Stimulated activated naive CD4-positive, alpha-beta T cell treated with Interleukin-2 at 50 U/mL for 16 hours (primary cell): ENCODE measurements at regions not wholly inside any gene's neighbourhood (a gene's known extent, or its start where the extent isn't known, plus 50 kb on each side); places are given as distances from the start of the nearest gene placed in this dataset.

Experiments used
- DNase-seq: peaks from one replicate; lab custom pipeline; 2025; lab: John Stamatoyannopoulos, UW

DNA sequence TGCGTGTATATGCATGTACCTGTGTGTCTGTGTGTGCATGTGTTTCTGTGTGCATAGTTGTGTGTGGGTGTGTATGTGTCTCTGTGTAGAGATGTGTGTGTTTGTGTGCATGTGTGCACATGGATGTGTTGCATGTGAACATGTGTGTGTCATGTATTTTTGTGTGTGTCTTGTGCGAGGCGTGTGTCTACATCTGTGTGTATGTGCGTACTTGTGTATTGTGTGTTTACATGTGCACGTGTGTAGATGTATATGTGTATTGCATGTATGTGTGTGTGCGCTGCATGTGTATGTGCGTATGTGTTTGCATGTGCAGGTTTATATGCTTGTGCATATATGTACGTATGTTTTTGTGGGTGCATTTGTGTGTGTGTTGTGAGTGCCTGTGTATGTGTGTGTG is 735.2 kb downstream of the GALR1 start:
- DNase-seq: no peak

GRCh38 chr18:77985526-77986281 is 736.1 kb downstream of the GALR1 start:
- no peak for DNase-seq

DNA sequence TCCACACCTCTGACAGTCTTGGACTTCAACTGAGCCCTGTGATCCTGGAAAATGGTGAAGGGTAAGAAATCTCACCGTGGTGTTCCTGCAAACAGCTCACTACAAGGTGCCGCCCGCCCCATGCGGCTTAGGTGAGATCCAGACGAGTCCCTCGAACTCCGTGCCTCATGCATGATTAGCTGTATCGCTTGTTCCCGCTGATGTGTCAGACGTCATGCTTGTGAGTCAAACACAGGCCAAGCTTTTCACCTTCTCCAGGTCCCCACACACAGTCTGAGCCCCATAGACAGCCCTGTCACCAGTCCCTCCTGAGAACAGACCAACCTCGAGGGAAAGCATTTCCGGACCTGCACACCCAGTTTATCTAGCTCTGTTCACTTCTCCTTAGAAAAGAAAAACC is 740.5 kb downstream of the GALR1 start:
- no peak for DNase-seq

DNA sequence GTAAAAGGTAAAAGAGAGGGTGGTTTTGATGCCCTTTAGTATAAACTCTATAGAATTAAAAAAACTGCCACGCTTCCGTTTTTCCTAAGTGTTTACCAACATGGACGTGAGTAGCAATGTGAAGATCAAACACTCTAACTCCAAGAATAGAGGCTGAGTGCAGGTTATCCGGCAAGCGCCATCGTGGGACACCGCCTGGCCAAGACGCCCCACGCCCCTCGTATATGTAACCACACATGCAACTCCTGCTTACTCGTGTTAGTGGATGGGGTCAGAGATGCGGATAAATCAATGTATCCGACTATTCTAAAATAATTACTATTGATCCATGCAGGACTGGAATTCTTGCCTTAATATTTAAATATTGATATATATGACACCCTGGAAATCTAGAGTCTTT is 741.3 kb downstream of the GALR1 start:
- DNase-seq: no peak

DNA sequence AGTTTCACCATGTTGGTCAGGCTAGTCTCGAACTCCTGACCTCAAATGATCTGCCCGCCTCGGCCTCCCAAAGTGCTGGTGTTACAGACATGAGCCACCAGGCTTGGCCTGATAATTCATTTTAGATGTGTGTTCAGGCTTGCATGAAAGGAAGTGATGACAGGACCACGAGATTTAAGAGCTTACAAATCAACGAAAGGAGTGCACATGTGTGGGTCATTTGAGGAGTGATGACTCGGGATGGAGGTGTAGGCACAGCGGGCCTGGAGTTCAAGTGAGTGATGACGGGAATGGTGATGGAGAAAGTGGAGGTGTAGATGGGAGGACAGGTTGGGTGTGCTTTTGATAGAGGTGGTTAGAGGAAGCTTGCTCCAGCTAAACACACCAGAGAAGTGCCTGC is 742.4 kb downstream of the GALR1 start:
- DNase-seq: no peak

DNA sequence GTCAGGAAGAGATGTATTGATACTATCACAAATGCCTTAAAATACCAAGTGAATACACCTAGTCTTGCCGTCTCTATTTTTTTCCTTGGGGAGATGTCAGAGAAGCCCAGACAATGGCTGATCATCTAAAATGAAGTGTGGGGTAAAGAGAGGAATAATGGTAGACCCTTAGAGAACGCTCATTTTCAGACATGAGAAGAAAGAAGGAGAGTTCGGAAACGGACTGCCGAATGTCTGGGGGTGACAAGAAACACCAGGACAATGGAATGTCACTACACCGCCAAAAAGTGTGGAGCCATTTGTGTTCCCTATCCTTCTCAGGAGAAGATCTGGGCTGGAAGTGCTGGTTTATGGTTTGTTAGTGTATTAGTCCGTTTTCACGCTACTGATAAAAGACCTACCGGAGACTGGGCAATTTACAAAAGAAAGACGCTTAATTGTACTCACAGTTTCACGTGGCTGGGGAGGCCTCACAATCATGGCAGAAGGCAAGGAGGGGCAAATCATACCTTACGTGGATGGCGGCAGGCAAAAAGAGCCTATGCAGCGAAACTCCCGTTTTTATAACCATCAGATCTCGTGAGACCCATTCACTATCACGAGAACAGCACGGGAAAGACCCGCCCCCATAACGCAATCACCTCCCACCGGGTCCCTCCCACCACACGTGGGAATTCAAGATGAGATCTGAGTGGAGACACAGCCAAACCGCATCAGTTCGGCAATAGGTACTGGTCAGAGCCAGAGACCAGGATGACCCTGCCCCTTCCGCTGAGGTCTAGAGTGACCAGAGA is 743.7 kb downstream of the GALR1 start:
- DNase-seq: no peak

DNA sequence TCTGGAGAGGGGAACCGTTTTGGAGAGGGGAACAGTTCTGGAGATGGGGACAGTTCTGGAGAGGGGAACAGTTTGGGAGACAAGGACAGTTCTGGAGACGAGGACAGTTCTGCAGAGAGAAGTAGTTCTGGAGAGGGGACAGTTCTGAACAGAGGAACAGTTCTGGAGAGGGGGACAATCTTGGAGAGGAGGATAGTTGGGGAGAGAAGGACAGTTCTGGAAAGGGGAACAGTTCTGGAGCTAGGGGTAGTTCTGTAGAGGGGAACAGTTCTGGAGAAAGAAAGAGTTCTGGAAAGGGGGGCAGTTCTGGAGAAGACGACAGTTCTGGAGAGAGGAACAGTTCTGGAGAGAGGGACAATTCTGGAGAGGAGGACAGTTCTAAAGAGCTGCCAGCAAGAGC is 745.9 kb downstream of the GALR1 start:
- no peak for DNase-seq

GRCh38 chr18:77996737-77997136 is 747.1 kb downstream of the GALR1 start:
- no peak for DNase-seq

GRCh38 chr18:78001811-78002210 is 752.2 kb downstream of the GALR1 start:
- DNase-seq: no peak

- no peak for DNase-seq
These were observed 756.5 kb downstream of the GALR1 start for GRCh38 chr18:78006006-78006773.

GRCh38 chr18:78006774-78007260 is 757.2 kb downstream of the GALR1 start:
- DNase-seq: no peak

GRCh38 chr18:78010363-78010762 is 760.7 kb downstream of the GALR1 start:
- no peak for DNase-seq

DNA sequence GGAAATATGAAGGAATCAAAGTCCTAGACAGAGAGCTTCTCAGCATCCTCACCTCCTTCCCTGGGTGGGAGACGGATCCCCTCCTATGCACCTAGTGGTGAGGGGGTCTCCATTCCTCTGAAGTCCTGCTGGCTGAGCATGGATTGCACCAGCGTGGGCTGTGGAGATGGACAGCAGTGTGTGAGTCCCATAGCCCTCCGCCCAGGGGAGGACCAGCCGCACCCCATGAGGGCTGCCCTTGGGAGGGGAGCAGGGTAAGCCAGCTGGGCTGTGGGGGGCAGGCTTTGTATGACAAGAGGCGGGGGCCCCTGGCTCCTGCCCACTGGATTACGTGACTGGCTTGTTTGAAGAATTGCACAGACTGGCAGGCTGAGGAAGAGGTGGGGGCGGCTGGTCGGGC is 768.2 kb downstream of the GALR1 start:
- DNase-seq: no peak

- no peak for DNase-seq
These were observed 771.5 kb downstream of the GALR1 start for GRCh38 chr18:78021196-78021595.

- no peak for DNase-seq
These were observed 781.9 kb downstream of the GALR1 start for GRCh38 chr18:78031589-78031988.

DNA sequence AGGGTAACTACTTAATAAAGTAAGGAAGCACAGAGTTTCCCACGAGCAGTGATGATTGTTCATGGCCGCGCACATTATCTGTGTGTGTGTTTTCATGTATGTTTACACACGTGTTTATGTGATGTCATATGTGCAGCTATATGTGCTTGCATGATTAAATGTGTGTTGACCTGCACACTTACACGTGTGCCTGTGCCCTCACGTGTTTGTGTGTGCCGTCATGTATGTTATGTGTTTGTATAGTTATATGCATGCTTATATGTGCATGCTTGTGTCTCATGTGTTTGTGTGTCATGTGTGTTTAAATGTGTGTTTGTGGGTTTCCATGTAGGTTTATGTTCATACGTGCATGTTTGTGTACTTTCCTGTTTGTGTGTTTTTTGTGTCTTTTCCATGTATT is 782.3 kb downstream of the GALR1 start:
- no peak for DNase-seq

- DNase-seq: no peak
These were observed 782.9 kb downstream of the GALR1 start for GRCh38 chr18:78032574-78032973.

DNA sequence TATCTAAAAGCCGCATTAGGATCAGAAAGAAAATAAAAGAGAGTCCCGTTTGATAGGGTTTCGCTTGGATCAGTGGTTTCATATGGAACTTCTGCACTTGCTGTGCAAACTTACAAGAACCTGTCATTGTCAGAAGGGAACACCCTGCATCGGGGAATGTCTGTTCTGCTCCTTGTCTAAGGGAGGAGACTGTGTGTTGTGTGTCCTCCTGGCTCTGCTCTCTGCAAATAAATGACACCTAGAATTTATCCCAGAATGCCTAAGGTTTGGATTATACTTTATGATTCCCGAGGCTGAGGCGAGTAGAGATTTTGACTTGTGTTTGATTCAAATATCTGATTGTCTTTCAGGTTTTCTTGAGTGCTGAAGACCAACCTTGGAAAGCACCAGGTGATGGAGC is 785.1 kb downstream of the GALR1 start:
- DNase-seq: no peak

DNA sequence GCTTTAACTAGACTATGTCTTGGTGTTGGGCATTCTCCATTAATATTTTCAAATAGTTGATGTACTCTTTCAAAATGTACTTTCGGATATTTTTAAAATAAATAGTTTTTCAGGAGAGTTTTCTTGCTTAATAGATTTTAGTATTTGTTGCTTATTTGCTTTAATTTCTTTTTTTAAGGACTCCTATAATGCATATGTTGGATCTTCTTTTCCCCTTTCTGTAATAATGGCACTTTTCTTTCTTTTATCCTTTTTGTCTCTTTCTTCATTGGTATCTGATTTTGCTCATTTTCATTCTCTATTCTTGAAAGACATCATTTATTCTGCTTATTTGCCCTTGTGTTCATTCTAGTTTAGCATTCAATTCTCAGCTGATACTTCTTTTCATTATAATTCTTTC is 791.6 kb downstream of the GALR1 start:
- DNase-seq: no peak

- DNase-seq: no peak
These were observed 797.0 kb downstream of the GALR1 start for GRCh38 chr18:78046631-78047030.

DNA sequence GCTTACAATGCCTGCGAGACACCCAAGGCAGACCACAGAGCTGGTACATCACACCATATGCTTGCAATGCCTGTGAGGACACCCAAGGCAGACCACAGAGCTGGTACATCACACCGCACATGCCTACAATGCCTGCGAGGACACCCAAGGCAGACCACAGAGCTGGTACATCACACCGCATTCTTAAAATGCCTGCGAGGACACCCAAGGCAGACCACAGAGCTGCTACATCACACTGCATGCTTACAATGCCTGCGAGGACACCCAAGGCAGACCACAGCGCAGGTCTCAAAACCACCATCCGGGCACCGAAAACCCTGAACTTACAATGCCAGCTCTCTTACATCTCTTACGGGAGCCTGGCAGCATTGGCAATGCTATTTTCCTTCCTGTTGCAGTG is 799.6 kb downstream of the GALR1 start:
- DNase-seq: no peak

- DNase-seq: no peak
These were observed 805.2 kb downstream of the GALR1 start for GRCh38 chr18:78054801-78055200.

- DNase-seq: no peak
These were observed 806.4 kb downstream of the GALR1 start for GRCh38 chr18:78056011-78056410.
